HepG2 (cell line): ENCODE measurements at regions not wholly inside any gene's neighbourhood (a gene's known extent, or its start where the extent isn't known, plus 50 kb on each side); places are given as distances from the start of the nearest gene placed in this dataset.

ENCODE experiments used
- ATAC-seq: fragments of 200-7000 bp; cut with Tn5 transposase; 3 replicates; pipeline ENCODE4 v1.9.1; 2020; ENCODE audit warnings: mild to moderate bottlenecking, moderate library complexity
- BruUV-seq: library from RNA; stranded (reverse); fragments of 400-500 nt; replicated peaks from 2 replicates; lab custom pipeline; 2021; lab: Mats Ljungman, UMichigan
- CTCF ChIA-PET: fragments of 300-600 bp; formaldehyde crosslinking; extraction: SDS; loops from one replicate; lab custom pipeline; 2021; ENCODE audit warnings: low total read pairs, inconsistent platforms, low intra/inter-chr PET ratio; lab: Yijun Ruan, JAX
- POLR2A ChIA-PET: fragments of 350-600 bp; sonication (Branson Sonifier 250); formaldehyde crosslinking; loops from one replicate; lab custom pipeline; 2020; ENCODE audit warnings: antibody characterized with exemption, inconsistent platforms; lab: Yijun Ruan, JAX
- DNase-seq: peaks from one replicate; pipeline ENCODE4 v3.0.0-alpha.2; 2015; ENCODE audit warnings: low spot score
- FAIRE-seq: peaks from 3 replicates; lab custom pipeline; 2011; peaks lifted over from hg19 to GRCh38; lab: Jason Lieb, UNC
- H2AFZ ChIP-seq: one replicate; pipeline ENCODE4 v1.6.1; 2011; ENCODE audit warnings: low read length, inconsistent platforms
- H3K27ac ChIP-seq: fragments of 300-600 bp; 3 replicates; pipeline ENCODE4 v1.8.0; 2011; ENCODE audit warnings: mixed run types, mild to moderate bottlenecking, mixed read lengths, low read length, inconsistent platforms; ENCODE audit not compliant: insufficient read depth; ENCODE audit errors: extremely low read length
- H3K27me3 ChIP-seq, 2 experiments: fragments of 200-600 bp in 1 of 2; 2 replicates in 1 of 2; 3 replicates in 1 of 2; pipeline versions ENCODE4 v1.6.0 to v1.8.0; 2011; ENCODE audit warnings: low read length in 2 of 2, mild to moderate bottlenecking in 2 of 2, moderate library complexity in 2 of 2, inconsistent platforms in 1 of 2; ENCODE audit not compliant: insufficient read depth in 2 of 2, control insufficient read depth in 1 of 2
- H3K36me3 ChIP-seq, 2 experiments: fragments of 200-600 bp in 1 of 2; replicated peaks in 1 of 2; 2 replicates in 1 of 2; 3 replicates in 1 of 2; pipeline versions ENCODE4 v1.5.1 to v1.8.0; 2011; ENCODE audit warnings: low read length in 2 of 2, inconsistent platforms in 1 of 2; ENCODE audit not compliant: insufficient read depth in 2 of 2, control insufficient read depth in 1 of 2
- H3K4me1 ChIP-seq: 2 replicates; pipeline ENCODE4 v1.5.1; 2012; ENCODE audit warnings: low read length, inconsistent platforms; ENCODE audit not compliant: insufficient read depth
- H3K4me2 ChIP-seq: 2 replicates; pipeline ENCODE4 v1.6.0; 2011; ENCODE audit warnings: low read depth, low read length, inconsistent platforms
- H3K4me3 ChIP-seq, 3 experiments: fragments of 200-600 bp in 1 of 3; sonication (generic), shearing (Covaris generic) in 1 of 3; replicated peaks in 1 of 3; 2 replicates each; pipeline ENCODE4 v1.5.1; 2011 to 2016; ENCODE audit warnings: low read length in 3 of 3, inconsistent platforms in 2 of 3, low read depth in 2 of 3, mild to moderate bottlenecking in 2 of 3, control low read depth in 1 of 3, mixed read lengths in 1 of 3; ENCODE audit not compliant: insufficient read depth in 1 of 3
- H3K79me2 ChIP-seq: one replicate; pipeline ENCODE4 v1.6.1; 2011; ENCODE audit warnings: low read length, inconsistent platforms; ENCODE audit not compliant: insufficient read depth
- H3K9ac ChIP-seq: 2 replicates; pipeline ENCODE4 v1.6.0; 2011; ENCODE audit warnings: mild to moderate bottlenecking, low read depth, low read length, inconsistent platforms; ENCODE audit not compliant: insufficient read depth
- H3K9me3 ChIP-seq: 2 replicates; pipeline ENCODE4 v1.5.1; 2012; ENCODE audit warnings: mild to moderate bottlenecking, low read length
- H4K20me1 ChIP-seq: 2 replicates; pipeline ENCODE4 v1.6.0; 2011; ENCODE audit warnings: inconsistent platforms, mild to moderate bottlenecking, low read length, moderate library complexity; ENCODE audit not compliant: insufficient read depth
- MAFF ChIP-seq: IDR thresholded peaks from 2 replicates; pipeline ENCODE4 v1.6.1; 2011; ENCODE audit warnings: low read depth, low read length, improper control_type of control experiment
- MAFK ChIP-seq, 2 experiments: IDR thresholded peaks in 1 of 2; conservative IDR thresholded peaks in 1 of 2; 2 replicates each; pipeline ENCODE4 v1.6.1; 2011; ENCODE audit warnings: improper control_type of control experiment in 2 of 2, low read length in 2 of 2
- MEIS1 ChIP-seq: sonication (generic); formaldehyde crosslinking; IDR thresholded peaks from 2 replicates; pipeline ENCODE4 v1.9.0; 2021; ENCODE audit warnings: mild to moderate bottlenecking, missing genetic modification reagents, moderate library complexity, borderline replicate concordance
- MTF1 ChIP-seq: sonication (generic); formaldehyde crosslinking; IDR thresholded peaks from 2 replicates; pipeline ENCODE4 v1.5.0; 2020; ENCODE audit warnings: missing genetic modification reagents
- ZKSCAN5 ChIP-seq: sonication (generic); formaldehyde crosslinking; IDR thresholded peaks from 2 replicates; pipeline ENCODE4 v1.5.1; 2020; ENCODE audit warnings: mild to moderate bottlenecking, missing genetic modification reagents
- ZNF570 ChIP-seq: sonication (generic); formaldehyde crosslinking; IDR thresholded peaks from 2 replicates; pipeline ENCODE4 v1.4.0; 2020; ENCODE audit warnings: mild to moderate bottlenecking, missing genetic modification reagents, borderline replicate concordance
- ZNF577 ChIP-seq: sonication (generic); formaldehyde crosslinking; IDR thresholded peaks from 2 replicates; pipeline ENCODE4 v1.4.0; 2020; ENCODE audit warnings: mild to moderate bottlenecking, low read depth, missing genetic modification reagents, borderline replicate concordance
- WGBS: methylation state at CpG from one replicate; pipeline ENCODE4 v1.1.6; 2017; ENCODE audit warnings: low lambda C conversion rate; 5-methylcytosine and 5-hydroxymethylcytosine counted together
- in situ Hi-C: cut with HindIII; loops from 2 replicates; pipeline ENCODE4 v1.10.0; 2017; ENCODE audit warnings: low pct_unique_long_range_greater_than_20kb; ENCODE audit not compliant: extremely low pct_ligation_motif_present
- intact Hi-C: fragments of 100-400 bp; cut with micrococcal nuclease; formaldehyde crosslinking; loops from one replicate; pipeline ENCODE4 v1.10.0; 2022; ENCODE audit not compliant: unreplicated experiment
- TF ChIP-seq, protein P1 (sequence below): sonication (generic); formaldehyde crosslinking; IDR thresholded peaks from 2 replicates; pipeline ENCODE4 v1.5.1; 2020; ENCODE audit warnings: missing genetic modification reagents, mild to moderate bottlenecking, borderline replicate concordance

DNA sequence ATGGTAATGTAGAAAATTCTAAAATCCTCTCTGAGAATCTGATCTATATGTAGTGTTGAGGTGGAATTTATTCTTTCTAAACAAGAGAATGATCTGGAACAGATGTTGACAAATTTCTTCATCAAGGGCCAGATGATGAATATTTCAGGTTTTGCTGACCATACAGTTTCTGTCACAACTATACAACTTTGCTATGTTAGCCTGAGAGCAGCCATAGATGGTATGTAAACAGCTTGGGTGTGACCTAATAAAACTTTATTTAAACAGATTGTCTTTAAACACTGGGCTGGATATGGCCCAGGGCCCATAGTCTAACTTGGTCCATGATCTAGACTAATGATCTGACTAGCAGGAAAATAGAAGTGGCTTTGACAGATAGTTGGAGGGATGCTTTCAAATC, 213.6 kb upstream of the CELF2 start:
- BruUV-seq, result no TSS peak
- TF ChIP-seq ZNF570 (CRISPR knock-in tag) (no peak), MAFK (conservative IDR thresholded peaks at IDR 0.05 in 1 of 2, IDR thresholded peaks at IDR 0.05 in 1 of 2; ENCODE audit: low read length in 2 of 2) (peak; percentile 62 to 88), MAFF (peak; percentile 73)
- no peaks in the 10 kb centered on the region for H3K79me2 ChIP-seq
- H4K20me1 ChIP-seq, result no peaks in the 10 kb centered on the region
- ChIA-PET CTCF (no interaction called here), POLR2A (no interaction called here)
- intact Hi-C loops (no loop called here), in situ Hi-C loops (no loop called here)
- DNase-seq (no peak), ATAC-seq (no peak), FAIRE-seq (no peak)
- H3K9ac ChIP-seq, result no peak overlapping the region
- H3K4me3 ChIP-seq, result no peak overlapping the region
- no peaks in the 10 kb centered on the region for H3K36me3 ChIP-seq
- H3K27me3 ChIP-seq, result no peaks in the 10 kb centered on the region; a peak in 1 of 5 replicates
- no peak overlapping the region for H3K27ac ChIP-seq
- no peak overlapping the region for H3K4me2 ChIP-seq
- no peak overlapping the region for H2AFZ ChIP-seq
- no peaks in the 10 kb centered on the region for H3K4me1 ChIP-seq
- 0 out of 2 replicates have a peak, but pooled peaks cover 5% of the 10 kb centered on the region for H3K9me3 ChIP-seq

GRCh38 chr10:10804998-10805740, 212.5 kb upstream of the CELF2 start:
- no peaks in the 10 kb centered on the region; a peak in 1 of 5 replicates for H3K27me3 ChIP-seq
- POLR2A ChIA-PET, result no interaction called here
- no peak overlapping the region for H3K4me3 ChIP-seq
- intact Hi-C loops, result no loop called here
- H3K9me3 ChIP-seq, result 0 out of 2 replicates have a peak, but pooled peaks cover 5% of the 10 kb centered on the region
- no peaks in the 10 kb centered on the region for H3K4me1 ChIP-seq
- no peak overlapping the region for H3K4me2 ChIP-seq
- CTCF ChIA-PET, result no interaction called here
- WGBS, result 10% methylated on average over 7 of the region's 7 CpGs
- BruUV-seq, result no TSS peak
- H3K27ac ChIP-seq, result no peak overlapping the region
- no peak for ATAC-seq
- H3K79me2 ChIP-seq, result no peaks in the 10 kb centered on the region
- no peak overlapping the region for H2AFZ ChIP-seq
- H3K9ac ChIP-seq, result no peak overlapping the region
- no peaks in the 10 kb centered on the region for H3K36me3 ChIP-seq
- DNase-seq, result peak; percentile 18
- no peak for FAIRE-seq
- in situ Hi-C loops, result no loop called here
- no peaks in the 10 kb centered on the region for H4K20me1 ChIP-seq
- no peak for TF ChIP-seq MTF1 (CRISPR knock-in tag)
- TF ChIP-seq, protein P1, sequence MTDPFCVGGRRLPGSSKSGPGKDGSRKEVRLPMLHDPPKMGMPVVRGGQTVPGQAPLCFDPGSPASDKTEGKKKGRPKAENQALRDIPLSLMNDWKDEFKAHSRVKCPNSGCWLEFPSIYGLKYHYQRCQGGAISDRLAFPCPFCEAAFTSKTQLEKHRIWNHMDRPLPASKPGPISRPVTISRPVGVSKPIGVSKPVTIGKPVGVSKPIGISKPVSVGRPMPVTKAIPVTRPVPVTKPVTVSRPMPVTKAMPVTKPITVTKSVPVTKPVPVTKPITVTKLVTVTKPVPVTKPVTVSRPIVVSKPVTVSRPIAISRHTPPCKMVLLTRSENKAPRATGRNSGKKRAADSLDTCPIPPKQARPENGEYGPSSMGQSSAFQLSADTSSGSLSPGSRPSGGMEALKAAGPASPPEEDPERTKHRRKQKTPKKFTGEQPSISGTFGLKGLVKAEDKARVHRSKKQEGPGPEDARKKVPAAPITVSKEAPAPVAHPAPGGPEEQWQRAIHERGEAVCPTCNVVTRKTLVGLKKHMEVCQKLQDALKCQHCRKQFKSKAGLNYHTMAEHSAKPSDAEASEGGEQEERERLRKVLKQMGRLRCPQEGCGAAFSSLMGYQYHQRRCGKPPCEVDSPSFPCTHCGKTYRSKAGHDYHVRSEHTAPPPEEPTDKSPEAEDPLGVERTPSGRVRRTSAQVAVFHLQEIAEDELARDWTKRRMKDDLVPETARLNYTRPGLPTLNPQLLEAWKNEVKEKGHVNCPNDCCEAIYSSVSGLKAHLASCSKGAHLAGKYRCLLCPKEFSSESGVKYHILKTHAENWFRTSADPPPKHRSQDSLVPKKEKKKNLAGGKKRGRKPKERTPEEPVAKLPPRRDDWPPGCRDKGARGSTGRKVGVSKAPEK, result no peak
- TF ChIP-seq ZNF577, result no peak
- TF ChIP-seq MEIS1 (CRISPR knock-in tag), result no peak
- TF ChIP-seq ZKSCAN5 (CRISPR knock-in tag), result no peak
